Central memory CD8-positive, alpha-beta T cell (primary cell): ENCODE measurements at regions not wholly inside any gene's neighbourhood (a gene's known extent, or its start where the extent isn't known, plus 50 kb on each side); places are given as distances from the start of the nearest gene placed in this dataset.

Experiments used
- ATAC-seq: fragments of 150-1000 bp; cut with Tn5 transposase; replicated peaks from 2 replicates; pipeline ENCODE4 v1.10.0; 2022; ENCODE audit warnings: mild to moderate bottlenecking, moderate FRiP score, moderate number of reproducible peaks; ENCODE audit not compliant: poor library complexity, severe bottlenecking; ENCODE audit errors: extremely low read depth
- DNase-seq, 2 donors: peaks; one replicate each; pipeline ENCODE4 v3.0.0; 2021; ENCODE audit warnings: low spot score in 2 of 2
- H3K27ac Mint-ChIP-seq: one replicate; pipeline ENCODE4 v1.8.0; 2022; ENCODE audit warnings: low read depth, mild to moderate bottlenecking, moderate library complexity, mixed read lengths
- H3K27me3 Mint-ChIP-seq: one replicate; pipeline ENCODE4 v1.8.0; 2022; ENCODE audit warnings: mixed read lengths
- H3K36me3 Mint-ChIP-seq: one replicate; pipeline ENCODE4 v1.8.0; 2022; ENCODE audit warnings: mild to moderate bottlenecking, moderate library complexity, mixed read lengths; ENCODE audit not compliant: insufficient read depth
- H3K4me1 Mint-ChIP-seq: one replicate; pipeline ENCODE4 v1.8.0; 2022; ENCODE audit warnings: mixed read lengths
- H3K4me3 Mint-ChIP-seq: one replicate; pipeline ENCODE4 v1.8.0; 2022; ENCODE audit warnings: mild to moderate bottlenecking, moderate library complexity, mixed read lengths
- H3K9me3 Mint-ChIP-seq: one replicate; pipeline ENCODE4 v1.8.0; 2022; ENCODE audit warnings: mixed read lengths

DNA sequence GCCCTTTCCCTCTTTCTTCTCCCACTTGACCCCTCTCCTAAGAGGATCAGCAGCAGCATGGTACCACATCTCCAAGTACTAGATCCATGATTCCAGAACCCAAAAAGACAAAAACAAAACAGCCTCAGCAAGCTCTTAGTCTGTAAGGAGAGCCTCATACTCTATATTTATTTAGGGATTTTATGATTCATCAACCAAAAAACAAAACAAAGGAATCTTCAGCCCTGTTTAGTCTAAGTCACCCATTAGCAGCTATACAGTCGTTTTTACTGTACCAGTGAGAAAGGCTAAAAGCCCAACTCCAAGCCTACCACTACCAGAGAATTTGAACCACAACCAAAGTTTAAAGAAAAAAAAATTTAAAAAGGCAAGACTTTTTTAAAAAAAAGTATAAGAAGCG lies 1020.3 kb upstream of the CADM2 start:
- H3K27me3 Mint-ChIP-seq, result no peaks in the 10 kb centered on the region
- no peaks in the 10 kb centered on the region for H3K4me1 Mint-ChIP-seq
- no peak overlapping the region for H3K4me3 Mint-ChIP-seq
- no peak overlapping the region for H3K27ac Mint-ChIP-seq
- ATAC-seq, result no peak
- DNase-seq, result no peak
- peaks cover 28% of the 10 kb centered on the region for H3K9me3 Mint-ChIP-seq
- no peaks in the 10 kb centered on the region for H3K36me3 Mint-ChIP-seq

DNA sequence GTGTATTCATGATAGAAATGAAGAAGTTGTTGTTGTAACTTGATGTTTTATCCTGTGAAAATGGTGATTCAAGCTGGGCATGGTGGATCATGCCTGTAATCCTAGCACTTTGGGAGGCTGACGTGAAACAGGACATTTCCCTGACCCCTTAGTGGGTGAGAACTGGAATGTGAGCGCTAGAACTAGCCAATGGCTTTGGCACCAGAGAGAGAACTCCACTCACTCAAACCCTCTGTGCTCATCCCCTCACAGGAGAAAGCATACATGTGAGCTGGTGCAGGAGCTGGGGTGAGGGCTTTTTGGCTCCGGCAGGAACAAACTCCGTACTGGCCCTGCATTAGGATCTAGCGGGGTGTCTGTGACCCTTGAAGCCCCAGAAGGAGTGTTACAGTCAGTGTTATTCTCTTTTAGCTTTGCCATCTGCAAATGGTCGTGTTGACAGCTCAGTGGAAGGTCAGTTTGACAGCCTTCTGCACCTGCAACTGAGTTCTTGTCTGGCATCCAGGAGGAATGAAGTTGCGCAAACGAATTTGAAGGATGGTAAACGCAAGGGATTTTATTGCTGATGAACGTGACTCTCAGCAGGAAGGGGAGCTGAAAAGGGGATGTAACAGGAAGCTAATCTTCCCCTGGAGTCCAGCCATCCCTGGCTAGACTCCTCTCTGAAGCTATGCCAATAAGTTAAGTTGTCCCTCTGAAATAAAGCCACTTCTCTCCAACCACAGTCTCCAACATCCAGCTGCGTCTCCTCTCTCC lies 1016.6 kb upstream of the CADM2 start:
- ATAC-seq (no peak), DNase-seq (no peak)
- H3K36me3 Mint-ChIP-seq, result no peaks in the 10 kb centered on the region
- no peak overlapping the region for H3K27ac Mint-ChIP-seq
- H3K27me3 Mint-ChIP-seq, result no peaks in the 10 kb centered on the region
- H3K4me1 Mint-ChIP-seq, result no peaks in the 10 kb centered on the region
- peaks cover 22% of the 10 kb centered on the region for H3K9me3 Mint-ChIP-seq
- H3K4me3 Mint-ChIP-seq, result no peak overlapping the region

DNA sequence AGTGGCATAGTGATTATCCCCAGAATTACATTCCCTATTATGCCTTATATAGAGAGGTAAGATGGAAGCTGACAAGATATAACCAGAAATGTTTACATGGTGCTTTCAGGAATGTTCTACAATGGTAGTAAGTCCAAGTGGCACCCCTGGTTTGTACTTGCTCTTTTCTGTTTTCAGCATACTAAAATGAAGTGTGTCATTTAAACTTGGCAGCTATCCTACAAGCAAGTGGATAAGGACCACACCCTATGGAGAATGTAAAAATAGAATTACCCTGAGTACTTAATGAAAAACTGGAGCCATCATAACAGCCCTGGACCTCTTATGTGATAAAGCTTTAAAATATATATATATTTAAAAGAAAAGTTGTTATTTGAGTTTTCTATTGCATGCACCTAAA lies 1012.7 kb upstream of the CADM2 start:
- H3K27me3 Mint-ChIP-seq, result no peaks in the 10 kb centered on the region
- ATAC-seq, result no peak
- no peak overlapping the region for H3K4me3 Mint-ChIP-seq

DNA sequence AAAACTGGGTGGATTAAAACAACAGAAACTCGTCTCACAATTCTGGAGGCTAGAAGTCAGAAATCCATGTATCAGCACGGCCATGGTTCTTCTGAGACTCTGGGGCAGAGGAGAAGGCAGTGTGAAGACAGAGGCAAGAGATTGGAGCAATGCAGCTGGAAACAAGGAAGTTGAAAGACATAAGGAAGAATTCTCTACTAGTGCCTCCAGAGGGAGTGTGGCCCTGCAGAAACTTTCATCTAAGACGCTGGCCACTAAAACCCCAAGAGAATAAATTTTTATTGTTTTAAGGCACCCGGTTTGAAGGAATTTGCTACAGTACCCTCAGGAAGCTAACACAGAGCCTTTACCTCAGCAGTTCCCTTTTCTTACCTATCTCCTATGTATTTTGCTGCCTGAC lies 1012.2 kb upstream of the CADM2 start:
- no peaks in the 10 kb centered on the region for H3K36me3 Mint-ChIP-seq
- DNase-seq (no peak), ATAC-seq (no peak)
- no peaks in the 10 kb centered on the region for H3K27me3 Mint-ChIP-seq
- H3K4me1 Mint-ChIP-seq, result no peaks in the 10 kb centered on the region
- H3K4me3 Mint-ChIP-seq, result no peak overlapping the region
- H3K9me3 Mint-ChIP-seq, result peaks cover 13% of the 10 kb centered on the region
- H3K27ac Mint-ChIP-seq, result no peak overlapping the region

More for the DNA sequence above, 1012.7 kb upstream of the CADM2 start:
- H3K4me1 Mint-ChIP-seq, result no peaks in the 10 kb centered on the region
- no peak for DNase-seq
- H3K36me3 Mint-ChIP-seq, result no peaks in the 10 kb centered on the region
- peaks cover 18% of the 10 kb centered on the region for H3K9me3 Mint-ChIP-seq
- H3K27ac Mint-ChIP-seq, result no peak overlapping the region

DNA sequence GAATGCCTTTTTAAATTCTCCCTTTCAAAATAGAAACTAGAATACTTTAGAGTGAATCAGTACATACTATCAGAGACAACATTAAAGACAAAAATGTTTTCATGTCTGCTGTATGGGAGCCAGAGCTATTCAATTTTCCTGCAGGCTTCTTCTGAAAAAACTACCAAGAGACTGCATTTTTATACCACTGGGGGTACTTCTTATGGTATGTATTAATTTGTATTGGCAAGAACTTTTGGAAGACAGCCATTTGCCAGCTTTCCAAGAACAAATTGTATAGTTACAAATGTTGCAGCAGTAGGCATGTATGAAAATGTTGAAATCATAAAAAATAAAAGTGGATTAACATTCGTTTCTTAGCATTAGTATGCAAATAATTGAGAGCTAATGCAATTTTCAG lies 1010.0 kb upstream of the CADM2 start:
- H3K4me3 Mint-ChIP-seq, result no peak overlapping the region
- H3K27ac Mint-ChIP-seq, result no peak overlapping the region
- no peaks in the 10 kb centered on the region for H3K27me3 Mint-ChIP-seq
- ATAC-seq (no peak), DNase-seq (no peak)
- no peaks in the 10 kb centered on the region for H3K4me1 Mint-ChIP-seq
- peaks cover 12% of the 10 kb centered on the region for H3K9me3 Mint-ChIP-seq
- H3K36me3 Mint-ChIP-seq, result no peaks in the 10 kb centered on the region

DNA sequence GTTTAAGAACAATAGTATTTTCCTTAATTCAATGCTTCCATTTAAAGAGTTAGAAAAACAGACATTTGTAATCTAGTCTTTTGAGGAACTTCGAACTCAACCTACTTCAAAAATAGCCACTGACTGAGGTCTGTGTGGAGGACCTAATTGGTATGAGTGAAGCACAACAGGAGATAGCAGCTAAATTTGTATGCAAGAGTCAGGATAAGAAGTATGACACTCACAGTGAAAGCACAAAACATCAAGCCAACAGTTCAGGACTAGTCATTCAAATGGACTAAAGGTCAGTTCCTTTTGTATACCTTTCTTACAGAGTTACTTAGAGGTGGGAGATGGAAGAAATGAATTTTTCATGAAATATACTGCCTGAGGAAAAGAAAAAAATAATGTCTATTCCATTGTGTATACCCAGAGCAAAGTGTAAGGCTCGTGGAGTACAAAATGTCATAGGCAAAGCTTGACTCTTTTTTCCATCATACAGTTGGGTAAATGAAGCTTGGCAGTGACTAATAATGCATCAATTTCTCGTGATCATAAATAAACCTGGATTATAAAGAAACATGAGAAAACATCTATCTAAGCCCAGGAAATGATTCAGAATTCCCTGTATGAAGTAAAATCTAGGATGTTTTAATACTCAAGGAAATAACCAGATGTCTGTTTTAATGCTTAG lies 1005.2 kb upstream of the CADM2 start:
- DNase-seq (no peak), ATAC-seq (no peak)
- no peaks in the 10 kb centered on the region for H3K36me3 Mint-ChIP-seq
- no peak overlapping the region for H3K4me3 Mint-ChIP-seq
- H3K9me3 Mint-ChIP-seq, result peaks cover 4% of the 10 kb centered on the region
- no peaks in the 10 kb centered on the region for H3K27me3 Mint-ChIP-seq
- no peak overlapping the region for H3K27ac Mint-ChIP-seq
- H3K4me1 Mint-ChIP-seq, result no peaks in the 10 kb centered on the region

DNA sequence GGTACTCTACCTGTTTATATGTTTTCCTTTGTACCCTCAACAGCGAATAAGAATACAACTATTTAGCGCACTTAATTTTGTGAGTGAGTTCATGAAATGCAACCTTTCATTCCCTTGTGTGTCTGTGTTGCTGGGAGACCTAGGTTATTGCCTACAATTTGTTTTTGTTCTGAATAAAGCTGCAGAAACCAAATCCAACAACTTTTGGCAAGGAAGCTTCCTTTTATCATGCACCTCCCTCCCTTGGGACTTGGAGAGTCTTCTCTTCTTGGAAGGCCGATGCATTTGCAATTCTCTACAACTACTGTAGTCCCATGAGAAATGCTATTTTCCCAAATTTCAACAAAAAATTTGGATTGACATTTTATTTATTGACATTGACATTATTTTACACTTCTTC lies 1002.4 kb upstream of the CADM2 start:
- Mint-ChIP-seq H3K36me3 (no peaks in the 10 kb centered on the region), H3K9me3 (peaks cover 4% of the 10 kb centered on the region), H3K4me1 (no peaks in the 10 kb centered on the region), H3K4me3 (no peak overlapping the region), H3K27ac (no peak overlapping the region), H3K27me3 (no peaks in the 10 kb centered on the region)
- ATAC-seq (no peak), DNase-seq (no peak)

DNA sequence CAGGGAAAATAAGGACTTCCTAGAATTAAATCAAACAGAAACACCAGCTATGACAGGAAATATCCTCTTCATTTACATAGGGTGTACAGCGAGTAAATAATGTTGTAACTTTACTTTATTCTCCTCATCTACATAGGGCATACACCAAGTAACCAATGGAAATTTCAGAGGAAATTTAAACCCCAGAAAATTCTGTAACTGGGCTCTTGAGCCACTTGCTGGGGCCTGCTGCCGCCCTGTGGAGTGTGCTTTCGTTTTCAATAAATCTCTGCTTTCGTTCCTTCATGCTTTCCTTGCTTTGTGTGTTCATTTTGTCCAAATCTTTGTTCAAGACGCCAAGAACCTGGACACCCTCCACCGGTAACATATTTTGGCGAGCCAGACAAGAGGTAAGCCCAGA lies 990.4 kb upstream of the CADM2 start:
- DNase-seq (no peak), ATAC-seq (no peak)
- Mint-ChIP-seq H3K4me3 (no peak overlapping the region), H3K27ac (no peak overlapping the region), H3K27me3 (no peaks in the 10 kb centered on the region), H3K9me3 (peaks cover 28% of the 10 kb centered on the region), H3K36me3 (no peaks in the 10 kb centered on the region), H3K4me1 (no peaks in the 10 kb centered on the region)

DNA sequence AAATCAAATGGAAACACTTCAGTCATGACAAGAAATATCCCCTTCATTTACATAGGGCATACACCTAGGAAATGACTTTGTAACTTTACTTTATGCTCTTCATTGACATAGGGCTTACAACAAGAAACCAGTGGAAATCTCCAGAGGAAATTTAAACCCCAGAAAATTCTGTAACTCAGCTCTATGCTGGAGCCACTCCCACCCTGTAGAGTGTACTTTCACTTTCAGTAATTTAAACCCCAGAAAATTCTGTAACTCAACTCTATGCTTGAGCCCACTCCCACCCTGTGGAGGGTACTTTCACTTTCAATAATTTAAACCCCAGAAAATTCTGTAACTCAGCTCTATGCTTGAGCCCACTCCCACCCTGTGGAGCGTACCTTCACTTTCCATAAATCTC lies 987.1 kb upstream of the CADM2 start:
- Mint-ChIP-seq H3K9me3 (peaks cover 32% of the 10 kb centered on the region), H3K4me3 (no peak overlapping the region), H3K27ac (no peak overlapping the region), H3K27me3 (no peaks in the 10 kb centered on the region), H3K4me1 (no peaks in the 10 kb centered on the region), H3K36me3 (no peaks in the 10 kb centered on the region)
- DNase-seq, result no peak
- ATAC-seq, result no peak

DNA sequence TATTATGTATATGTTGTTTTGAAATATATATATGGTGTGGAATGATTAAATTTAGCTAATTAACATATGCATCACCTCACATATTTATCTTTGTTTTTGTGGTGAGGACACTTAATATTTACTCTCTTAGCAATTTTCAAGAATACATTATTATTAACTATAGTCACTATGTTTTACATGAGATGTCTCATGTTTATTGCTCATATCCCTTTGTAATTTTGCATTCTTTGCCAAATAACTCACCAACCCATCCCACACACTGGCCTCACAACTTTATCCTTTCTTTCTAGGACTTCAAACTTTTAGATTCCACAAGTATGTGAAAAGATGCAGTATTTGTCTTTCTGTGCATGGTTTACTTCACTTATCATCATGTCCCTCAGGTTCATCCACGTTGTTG lies 950.2 kb upstream of the CADM2 start:
- ATAC-seq (no peak), DNase-seq (no peak)
- Mint-ChIP-seq H3K27ac (no peak overlapping the region), H3K36me3 (peaks cover 2% of the 10 kb centered on the region), H3K4me1 (no peaks in the 10 kb centered on the region), H3K4me3 (no peak overlapping the region), H3K9me3 (peaks cover 11% of the 10 kb centered on the region), H3K27me3 (no peaks in the 10 kb centered on the region)

DNA sequence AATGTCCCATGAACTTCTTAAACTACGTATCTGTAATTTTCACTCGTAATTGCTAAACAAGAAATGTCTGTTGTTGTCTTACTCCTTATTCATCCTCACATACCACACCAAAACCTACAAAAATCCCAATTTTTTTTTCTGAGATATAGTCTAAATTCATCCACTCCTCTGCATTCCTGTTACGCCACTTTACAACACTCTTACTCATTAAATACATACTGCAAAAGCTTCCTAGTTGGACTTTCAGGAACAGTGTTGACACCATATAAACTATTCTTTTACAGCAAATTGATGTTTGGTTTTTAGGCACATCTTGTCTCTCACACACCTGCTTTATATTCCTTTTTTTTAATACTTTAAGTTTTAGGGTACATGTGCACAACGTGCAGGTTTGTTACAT lies 934.9 kb upstream of the CADM2 start:
- Mint-ChIP-seq H3K9me3 (peaks cover 15% of the 10 kb centered on the region), H3K27me3 (no peaks in the 10 kb centered on the region), H3K4me3 (no peak overlapping the region), H3K27ac (no peak overlapping the region), H3K4me1 (no peaks in the 10 kb centered on the region), H3K36me3 (no peaks in the 10 kb centered on the region)
- ATAC-seq (no peak), DNase-seq (no peak)

DNA sequence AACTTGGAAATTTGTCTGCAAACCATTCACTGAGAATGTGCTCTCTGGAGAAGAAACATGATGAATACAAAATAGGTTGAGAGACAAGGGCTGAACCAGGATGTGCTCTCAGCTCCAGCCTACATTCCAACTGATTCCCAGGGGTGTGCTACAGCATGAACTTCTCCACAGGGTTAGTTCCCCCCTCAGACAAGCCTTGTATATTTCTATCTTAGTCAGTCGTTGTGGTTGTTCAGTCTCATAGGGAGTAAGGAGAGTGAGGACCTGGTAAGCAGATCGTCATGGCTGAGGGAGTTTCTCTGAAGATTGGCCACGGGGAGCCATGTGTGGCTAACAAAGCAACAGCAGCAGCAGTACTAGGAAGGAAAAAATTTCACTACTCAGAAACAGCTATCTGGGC lies 919.7 kb upstream of the CADM2 start:
- Mint-ChIP-seq H3K36me3 (no peaks in the 10 kb centered on the region), H3K4me1 (no peaks in the 10 kb centered on the region), H3K27me3 (no peaks in the 10 kb centered on the region), H3K9me3 (peaks cover 46% of the 10 kb centered on the region), H3K27ac (no peak overlapping the region), H3K4me3 (no peak overlapping the region)
- ATAC-seq (no peak), DNase-seq (no peak)

DNA sequence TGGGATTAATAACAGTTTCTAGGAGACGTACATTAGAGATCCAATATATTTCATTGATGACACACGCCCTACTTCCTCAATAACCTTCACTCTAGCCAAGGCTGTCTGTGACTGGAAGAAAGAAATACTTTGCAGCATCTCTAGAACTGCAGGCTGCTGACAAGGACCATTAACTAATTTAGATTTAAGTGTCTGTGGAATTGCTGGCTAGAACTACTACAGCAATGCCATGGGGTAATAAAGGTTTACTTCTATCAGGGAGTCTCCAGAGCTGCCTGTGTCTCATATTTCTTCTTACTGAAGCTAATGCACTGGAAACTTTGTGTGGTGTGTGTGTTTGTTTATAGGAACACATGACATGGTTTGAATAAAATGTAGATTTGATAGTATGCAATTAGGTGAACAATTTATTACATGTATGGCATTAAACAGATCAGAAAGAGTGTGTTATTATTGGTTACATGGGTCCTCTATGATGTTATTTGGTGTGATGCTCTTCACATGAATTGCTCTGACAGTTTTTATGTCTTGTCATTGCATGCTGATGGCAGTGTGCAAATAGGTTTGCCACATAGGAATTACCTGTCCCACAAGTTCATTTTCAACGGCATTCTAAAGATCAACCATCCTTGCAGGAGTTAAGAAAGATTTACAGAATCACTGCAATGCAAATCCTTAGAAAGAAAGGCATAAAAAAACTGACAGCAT lies 916.2 kb upstream of the CADM2 start:
- H3K4me3 Mint-ChIP-seq, result no peak overlapping the region
- H3K27ac Mint-ChIP-seq, result no peak overlapping the region
- DNase-seq (no peak), ATAC-seq (no peak)
- peaks cover 26% of the 10 kb centered on the region for H3K9me3 Mint-ChIP-seq
- H3K36me3 Mint-ChIP-seq, result no peaks in the 10 kb centered on the region
- no peaks in the 10 kb centered on the region for H3K27me3 Mint-ChIP-seq
- no peaks in the 10 kb centered on the region for H3K4me1 Mint-ChIP-seq
